ENCODE measurements at regions not wholly inside any gene's neighbourhood (a gene's known extent, or its start where the extent isn't known, plus 50 kb on each side); places are given as distances from the start of the nearest gene placed in this dataset.

DNA sequence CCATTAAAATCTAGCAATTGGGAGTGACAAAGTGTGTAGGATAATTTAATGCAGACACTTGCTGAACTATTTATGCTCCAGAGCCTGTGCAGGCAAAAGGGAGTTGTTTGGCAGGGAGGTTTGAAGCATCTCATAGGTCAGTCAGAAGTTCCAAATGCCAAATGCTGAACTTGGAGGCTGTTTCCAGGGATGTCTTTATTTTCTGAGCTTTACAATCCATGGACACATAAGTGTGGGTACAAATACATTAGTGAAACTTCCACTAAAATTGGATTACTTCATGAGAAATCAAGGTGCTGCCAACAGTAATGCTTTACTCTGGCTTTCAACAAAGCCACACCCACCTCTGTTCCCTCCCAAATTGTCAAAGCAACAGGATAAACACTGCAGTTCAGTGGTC, 422.1 kb upstream of the SETBP1 start:
- peaks cover 14% of the 10 kb centered on the region for H3K9me3 ChIP-seq
- TF ChIP-seq CTCF (IDR thresholded peaks at IDR 0.05): no peak
- ATAC-seq (no peak), DNase-seq (no peak)
- H3K27ac ChIP-seq: no peak overlapping the region
- H3K36me3 ChIP-seq: no peaks in the 10 kb centered on the region
- intact Hi-C loops (cut with DNase I): no loop called here
- no peaks in the 10 kb centered on the region for H3K27me3 ChIP-seq (ENCODE audit: low read depth)
- H3K4me1 ChIP-seq: no peaks in the 10 kb centered on the region
- no peak overlapping the region for H3K4me3 ChIP-seq

DNA sequence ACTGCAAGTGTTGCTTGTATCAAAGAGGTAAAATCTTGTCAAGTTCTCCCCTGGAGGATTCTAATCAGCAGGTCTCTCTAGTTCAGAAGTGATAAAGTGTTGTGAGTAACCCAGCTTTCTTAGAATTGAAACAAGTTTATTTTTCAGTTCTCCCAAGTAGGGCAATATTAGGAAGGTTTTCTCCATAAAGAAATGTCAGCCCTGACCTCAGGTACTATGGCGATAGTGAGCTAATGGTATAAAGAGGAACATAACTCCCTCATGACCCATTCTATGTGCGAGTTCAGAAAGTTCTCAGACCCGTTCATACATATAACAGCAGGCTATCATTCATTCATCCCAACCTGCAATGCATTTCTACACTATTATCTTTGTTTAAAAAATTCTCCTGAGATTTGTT, 421.1 kb upstream of the SETBP1 start:
- TF ChIP-seq CTCF (IDR thresholded peaks at IDR 0.05): no peak
- no peaks in the 10 kb centered on the region for H3K27me3 ChIP-seq (ENCODE audit: low read depth)
- no peak overlapping the region for H3K27ac ChIP-seq
- H3K4me3 ChIP-seq: no peak overlapping the region
- ATAC-seq (no peak), DNase-seq (no peak)
- intact Hi-C loops (cut with DNase I): no loop called here
- peaks cover 14% of the 10 kb centered on the region for H3K9me3 ChIP-seq
- H3K36me3 ChIP-seq: no peaks in the 10 kb centered on the region
- H3K4me1 ChIP-seq: no peaks in the 10 kb centered on the region

DNA sequence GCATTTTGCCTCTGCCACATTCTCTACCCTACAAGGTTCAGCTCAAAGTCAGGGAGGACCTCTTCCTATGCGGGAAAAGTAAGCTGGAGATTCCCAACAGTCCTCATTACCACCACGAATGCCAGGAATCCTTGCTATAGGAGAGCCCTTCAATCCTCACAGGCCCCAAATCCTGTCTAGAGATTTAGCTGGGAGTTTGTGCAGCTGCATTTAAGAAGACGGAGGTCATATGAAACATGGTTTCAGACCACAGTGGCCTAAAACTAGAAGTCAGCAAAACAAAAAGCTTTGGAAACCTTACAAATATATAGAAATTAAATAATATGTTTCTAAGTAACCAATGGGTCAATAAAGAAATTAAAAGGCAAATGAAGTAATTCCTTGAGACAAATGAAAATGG, 415.3 kb upstream of the SETBP1 start:
- TF ChIP-seq CTCF (IDR thresholded peaks at IDR 0.05): no peak
- no peaks in the 10 kb centered on the region for H3K36me3 ChIP-seq

DNA sequence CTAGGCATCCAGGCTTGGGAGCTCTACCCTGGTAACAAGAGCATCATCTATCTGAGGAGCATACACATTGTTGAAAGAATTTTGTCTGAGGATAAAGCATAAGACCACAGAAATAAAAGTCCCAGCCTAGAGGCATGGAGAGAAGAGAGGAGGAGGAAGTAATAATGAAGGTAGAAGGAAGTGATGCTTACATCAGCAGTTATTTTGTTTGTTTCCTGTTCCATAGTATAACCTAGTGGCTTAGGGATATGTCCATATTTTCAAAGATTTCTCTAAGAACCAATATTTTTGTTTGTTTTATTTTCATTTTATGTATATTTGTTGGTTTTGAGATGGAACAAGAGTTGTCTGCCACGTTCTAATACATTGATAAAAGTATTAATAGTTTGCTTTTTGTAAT, 407.4 kb upstream of the SETBP1 start:
- H3K4me1 ChIP-seq: no peaks in the 10 kb centered on the region
- H3K27ac ChIP-seq: no peak overlapping the region
- H3K36me3 ChIP-seq: no peaks in the 10 kb centered on the region
- intact Hi-C loops (cut with DNase I): no loop called here
- ATAC-seq (no peak), DNase-seq (no peak)
- no peaks in the 10 kb centered on the region for H3K27me3 ChIP-seq (ENCODE audit: low read depth)
- H3K9me3 ChIP-seq: no peaks in the 10 kb centered on the region
- no peak for TF ChIP-seq CTCF (IDR thresholded peaks at IDR 0.05)
- H3K4me3 ChIP-seq: no peak overlapping the region

More for the DNA sequence above, 415.3 kb upstream of the SETBP1 start:
- intact Hi-C loops (cut with DNase I): no loop called here
- no peak for DNase-seq
- no peak for ATAC-seq
- Histone ChIP-seq H3K4me3 (no peak overlapping the region), H3K27ac (no peak overlapping the region), H3K27me3 (ENCODE audit: low read depth) (no peaks in the 10 kb centered on the region), H3K9me3 (peaks cover 14% of the 10 kb centered on the region), H3K4me1 (no peaks in the 10 kb centered on the region)

- Histone ChIP-seq H3K9me3 (no peaks in the 10 kb centered on the region), H3K36me3 (no peaks in the 10 kb centered on the region), H3K27ac (no peak overlapping the region), H3K27me3 (ENCODE audit: low read depth) (no peaks in the 10 kb centered on the region), H3K4me3 (no peak overlapping the region), H3K4me1 (no peaks in the 10 kb centered on the region)
- intact Hi-C loops (cut with DNase I): no loop called here
- TF ChIP-seq CTCF (IDR thresholded peaks at IDR 0.05): no peak
- ATAC-seq (no peak), DNase-seq (no peak)
Measured at GRCh38 chr18:44280479-44280878, 400.2 kb upstream of the SETBP1 start.

- Histone ChIP-seq H3K4me3 (no peak overlapping the region), H3K4me1 (no peaks in the 10 kb centered on the region), H3K9me3 (no peaks in the 10 kb centered on the region), H3K36me3 (no peaks in the 10 kb centered on the region), H3K27ac (no peak overlapping the region), H3K27me3 (ENCODE audit: low read depth) (no peaks in the 10 kb centered on the region)
- ATAC-seq (no peak), DNase-seq (no peak)
- TF ChIP-seq CTCF (IDR thresholded peaks at IDR 0.05): no peak
- intact Hi-C loops (cut with DNase I): no loop called here
Measured at GRCh38 chr18:44286049-44286448, 394.6 kb upstream of the SETBP1 start.

Measured in lower lobe of right lung (tissue), 2 donors.